Endodermal cell (in vitro differentiated cells): ENCODE measurements at regions not wholly inside any gene's neighbourhood (a gene's known extent, or its start where the extent isn't known, plus 50 kb on each side); places are given as distances from the start of the nearest gene placed in this dataset.
"Not testable (repeated sequence)": the region's sequence is repeated elsewhere in the genome, so short reads cannot be mapped to it uniquely, and the experiment has no call there.

Experiments
- DNase-seq: peaks from one replicate; pipeline ENCODE4 v3.0.0-alpha.2; 2017
- H3K27ac ChIP-seq: 2 replicates; pipeline ENCODE4 v1.5.1; 2013; ENCODE audit warnings: mild to moderate bottlenecking, low read depth, low read length, moderate library complexity
- H3K27me3 ChIP-seq: 2 replicates; pipeline ENCODE4 v1.6.1; 2013; ENCODE audit warnings: mild to moderate bottlenecking, low read length, moderate library complexity; ENCODE audit not compliant: insufficient read depth, control insufficient read depth, poor library complexity, severe bottlenecking
- H3K36me3 ChIP-seq: 2 replicates; pipeline ENCODE4 v1.7.0; 2013; ENCODE audit warnings: mild to moderate bottlenecking, low read length, moderate library complexity; ENCODE audit not compliant: control insufficient read depth, insufficient read depth
- H3K4me1 ChIP-seq: one replicate; pipeline ENCODE4 v1.7.0; 2013; ENCODE audit warnings: low read length; ENCODE audit not compliant: control insufficient read depth, insufficient read depth
- H3K4me3 ChIP-seq: 2 replicates; pipeline ENCODE4 v1.5.1; 2013; ENCODE audit warnings: mild to moderate bottlenecking, low read length, moderate library complexity
- H3K9ac ChIP-seq: 2 replicates; pipeline ENCODE4 v1.6.1; 2013; ENCODE audit warnings: mild to moderate bottlenecking, low read length, moderate library complexity; ENCODE audit not compliant: poor library complexity, severe bottlenecking; ENCODE audit errors: extremely low read depth
- H3K9me3 ChIP-seq: 2 replicates; pipeline ENCODE4 v1.6.1; 2013; ENCODE audit warnings: mild to moderate bottlenecking, low read length, moderate library complexity; ENCODE audit not compliant: control insufficient read depth
- H3K27ac Mint-ChIP-seq: 2 replicates; pipeline ENCODE4 v1.8.0; 2020; ENCODE audit warnings: mixed read lengths
- H3K27me3 Mint-ChIP-seq: 2 replicates; pipeline ENCODE4 v1.8.0; 2021; ENCODE audit warnings: mild to moderate bottlenecking, mixed read lengths; ENCODE audit not compliant: insufficient read depth
- H3K36me3 Mint-ChIP-seq: 2 replicates; pipeline ENCODE4 v1.8.0; 2020; ENCODE audit warnings: low read depth, mixed read lengths
- H3K4me1 Mint-ChIP-seq: 2 replicates; pipeline ENCODE4 v1.8.0; 2020; ENCODE audit warnings: mixed read lengths
- H3K4me3 Mint-ChIP-seq: 2 replicates; pipeline ENCODE4 v1.8.0; 2020; ENCODE audit warnings: mild to moderate bottlenecking, moderate library complexity, mixed read lengths
- H3K9me3 Mint-ChIP-seq: 2 replicates; pipeline ENCODE4 v1.8.0; 2020; ENCODE audit warnings: mild to moderate bottlenecking, mixed read lengths
- CTCF ChIP-seq: fragments of 200-600 bp; sonication (generic); conservative IDR thresholded peaks from 2 replicates; pipeline ENCODE4 v1.5.0; 2021; ENCODE audit warnings: antibody characterized with exemption, mild to moderate bottlenecking
- WGBS, 2 experiments: methylation state at CpG; one replicate each; pipeline versions ENCODE4 v1.1.5 to v1.1.7; 2013; ENCODE audit warnings: missing lambda C conversion rate in 2 of 2, mixed read lengths in 1 of 2; ENCODE audit not compliant: insufficient coverage in 1 of 2, insufficient read length in 1 of 2; 5-methylcytosine and 5-hydroxymethylcytosine counted together

DNA sequence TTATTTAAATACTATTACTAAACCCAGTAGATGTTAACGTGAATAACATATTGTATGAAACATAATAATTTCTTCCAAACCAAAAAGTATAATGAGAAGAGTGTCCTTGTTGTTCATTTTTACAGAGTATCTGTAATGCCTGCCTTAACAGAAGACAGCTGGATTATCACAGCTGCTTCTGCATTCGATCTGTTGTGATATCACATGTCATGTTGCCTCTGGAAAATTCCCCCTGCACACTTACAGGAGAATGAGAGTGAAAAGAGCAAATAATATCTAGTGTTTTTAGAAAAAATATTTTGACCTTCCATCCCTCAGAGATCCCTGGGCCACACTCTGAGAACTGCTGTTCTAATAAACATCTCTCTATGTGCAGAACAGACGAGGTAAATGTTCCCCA lies 240.1 kb upstream of the NOCT start:
- H3K9ac ChIP-seq: no peak overlapping the region
- no peak for DNase-seq
- peaks cover 10% of the 10 kb centered on the region for H3K4me1 Mint-ChIP-seq
- H3K27ac Mint-ChIP-seq: no peak overlapping the region
- H3K4me3 ChIP-seq: no peak overlapping the region
- H3K4me1 ChIP-seq: no peaks in the 10 kb centered on the region
- no peaks in the 10 kb centered on the region for H3K36me3 Mint-ChIP-seq
- H3K4me3 Mint-ChIP-seq: no peak overlapping the region
- H3K27me3 ChIP-seq: no peaks in the 10 kb centered on the region
- TF ChIP-seq CTCF: no peak
- peaks cover 4% of the 10 kb centered on the region for H3K9me3 Mint-ChIP-seq
- no peaks in the 10 kb centered on the region for H3K27me3 Mint-ChIP-seq
- 82 to 86% methylated on average over 2 of the region's 3 CpGs for WGBS, 2 experiments
- H3K36me3 ChIP-seq: no peaks in the 10 kb centered on the region
- H3K27ac ChIP-seq: no peak overlapping the region
- H3K9me3 ChIP-seq: no peaks in the 10 kb centered on the region

GRCh38 chr4:138774940-138775339 lies 240.6 kb upstream of the NOCT start:
- no peaks in the 10 kb centered on the region for H3K36me3 ChIP-seq
- Mint-ChIP-seq H3K4me1 (peaks cover 10% of the 10 kb centered on the region), H3K27ac (no peak overlapping the region), H3K36me3 (no peaks in the 10 kb centered on the region), H3K9me3 (no peaks in the 10 kb centered on the region), H3K27me3 (no peaks in the 10 kb centered on the region), H3K4me3 (no peak overlapping the region)
- no peak for DNase-seq
- H3K4me1 ChIP-seq: no peaks in the 10 kb centered on the region
- H3K9ac ChIP-seq: no peak overlapping the region
- no peaks in the 10 kb centered on the region for H3K9me3 ChIP-seq
- no peak for TF ChIP-seq CTCF
- no peak overlapping the region for H3K27ac ChIP-seq
- H3K27me3 ChIP-seq: no peaks in the 10 kb centered on the region
- H3K4me3 ChIP-seq: no peak overlapping the region
- 70 to 90% methylated on average over 2 to 4 of the region's 4 CpGs for WGBS, 2 experiments

DNA sequence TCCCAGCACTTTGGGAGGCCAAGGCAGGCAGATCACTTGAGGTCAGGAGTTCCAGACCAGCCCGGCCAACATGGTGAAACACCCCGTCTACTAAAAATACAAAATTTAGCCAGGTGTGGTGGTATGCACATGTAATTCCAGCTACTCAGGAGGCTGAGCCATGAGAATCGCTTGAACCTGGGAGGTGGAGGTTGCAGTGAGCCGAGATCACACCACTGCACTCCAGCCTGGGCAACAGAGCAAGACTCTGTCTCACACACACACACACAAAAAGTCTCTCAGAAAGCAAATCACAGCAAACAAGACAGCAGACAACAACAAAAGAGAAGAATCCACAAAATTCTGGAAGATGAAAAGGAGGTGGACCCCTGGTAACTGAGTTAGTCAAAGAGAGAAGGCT lies 241.5 kb upstream of the NOCT start:
- H3K36me3 Mint-ChIP-seq, H3K4me3 ChIP-seq, H3K4me3 Mint-ChIP-seq, H3K4me1 Mint-ChIP-seq, H3K9me3 Mint-ChIP-seq, H3K27ac Mint-ChIP-seq, H3K9ac ChIP-seq, H3K9me3 ChIP-seq, H3K4me1 ChIP-seq, H3K36me3 ChIP-seq, DNase-seq, H3K27me3 Mint-ChIP-seq, H3K27ac ChIP-seq, H3K27me3 ChIP-seq: not testable (repeated sequence)
- 94 to 100% methylated on average over 1 to 4 of the region's 4 CpGs for WGBS, 2 experiments

GRCh38 chr4:138773321-138773720 lies 242.3 kb upstream of the NOCT start:
- H3K4me1 ChIP-seq: no peaks in the 10 kb centered on the region
- no peak overlapping the region for H3K4me3 ChIP-seq
- no peaks in the 10 kb centered on the region for H3K9me3 ChIP-seq
- 92 to 100% methylated on average over 2 to 3 of the region's 3 CpGs for WGBS, 2 experiments
- DNase-seq: no peak
- H3K36me3 Mint-ChIP-seq: no peaks in the 10 kb centered on the region
- H3K36me3 ChIP-seq: no peaks in the 10 kb centered on the region
- H3K27ac Mint-ChIP-seq: no peak overlapping the region
- no peak overlapping the region for H3K27ac ChIP-seq
- no peak overlapping the region for H3K4me3 Mint-ChIP-seq
- no peaks in the 10 kb centered on the region for H3K9me3 Mint-ChIP-seq
- H3K27me3 ChIP-seq: no peaks in the 10 kb centered on the region
- no peak for TF ChIP-seq CTCF
- no peaks in the 10 kb centered on the region for H3K27me3 Mint-ChIP-seq
- no peak overlapping the region for H3K9ac ChIP-seq
- peaks cover 10% of the 10 kb centered on the region for H3K4me1 Mint-ChIP-seq
